ENCODE measurements at regions not wholly inside any gene's neighbourhood (a gene's known extent, or its start where the extent isn't known, plus 50 kb on each side); places are given as distances from the start of the nearest gene placed in this dataset.

DNA sequence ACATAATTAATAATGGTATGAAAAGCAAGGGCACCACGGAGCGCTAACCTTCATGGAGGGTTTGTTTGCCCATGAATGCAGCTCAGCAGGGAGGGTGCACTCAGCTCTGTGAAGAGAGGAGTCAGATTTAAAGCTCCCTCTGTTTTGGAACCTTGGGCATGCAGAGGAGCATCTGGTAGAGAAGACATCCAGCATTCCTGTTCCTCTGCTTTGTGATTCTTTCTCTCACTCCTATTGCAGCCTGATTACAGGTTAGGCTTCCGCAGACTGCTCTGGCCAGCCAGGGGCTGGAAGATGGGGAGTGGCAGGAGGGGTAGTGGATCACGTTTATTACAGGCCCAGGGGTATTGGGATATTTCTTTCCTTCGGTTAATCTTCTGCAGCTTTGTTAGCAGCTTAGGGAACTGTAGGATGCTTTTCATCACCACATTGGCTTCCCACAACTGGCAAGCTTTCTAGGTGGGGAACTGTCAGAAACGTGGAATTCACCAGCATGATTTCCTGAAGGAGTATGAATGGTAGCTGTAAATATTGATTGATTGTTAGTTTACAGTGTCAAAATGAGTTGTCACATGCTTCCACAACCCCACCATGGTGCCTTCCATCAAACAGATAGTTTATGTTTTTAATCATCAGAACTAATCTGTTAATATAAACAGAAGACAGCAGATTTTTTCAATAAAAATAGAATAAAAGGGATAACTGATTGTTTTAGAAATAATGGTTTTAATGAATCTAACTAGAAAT, 201.1 kb downstream of the VAPA start:
- TF ChIP-seq, protein P1, sequence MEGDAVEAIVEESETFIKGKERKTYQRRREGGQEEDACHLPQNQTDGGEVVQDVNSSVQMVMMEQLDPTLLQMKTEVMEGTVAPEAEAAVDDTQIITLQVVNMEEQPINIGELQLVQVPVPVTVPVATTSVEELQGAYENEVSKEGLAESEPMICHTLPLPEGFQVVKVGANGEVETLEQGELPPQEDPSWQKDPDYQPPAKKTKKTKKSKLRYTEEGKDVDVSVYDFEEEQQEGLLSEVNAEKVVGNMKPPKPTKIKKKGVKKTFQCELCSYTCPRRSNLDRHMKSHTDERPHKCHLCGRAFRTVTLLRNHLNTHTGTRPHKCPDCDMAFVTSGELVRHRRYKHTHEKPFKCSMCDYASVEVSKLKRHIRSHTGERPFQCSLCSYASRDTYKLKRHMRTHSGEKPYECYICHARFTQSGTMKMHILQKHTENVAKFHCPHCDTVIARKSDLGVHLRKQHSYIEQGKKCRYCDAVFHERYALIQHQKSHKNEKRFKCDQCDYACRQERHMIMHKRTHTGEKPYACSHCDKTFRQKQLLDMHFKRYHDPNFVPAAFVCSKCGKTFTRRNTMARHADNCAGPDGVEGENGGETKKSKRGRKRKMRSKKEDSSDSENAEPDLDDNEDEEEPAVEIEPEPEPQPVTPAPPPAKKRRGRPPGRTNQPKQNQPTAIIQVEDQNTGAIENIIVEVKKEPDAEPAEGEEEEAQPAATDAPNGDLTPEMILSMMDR (IDR thresholded peaks at IDR 0.05; ENCODE audit: insufficient read depth, low read length): no peak
- no peak for TF ChIP-seq POLR2AphosphoS5 (IDR thresholded peaks at IDR 0.05; ENCODE audit: low read depth)
- TF ChIP-seq, protein P2, sequence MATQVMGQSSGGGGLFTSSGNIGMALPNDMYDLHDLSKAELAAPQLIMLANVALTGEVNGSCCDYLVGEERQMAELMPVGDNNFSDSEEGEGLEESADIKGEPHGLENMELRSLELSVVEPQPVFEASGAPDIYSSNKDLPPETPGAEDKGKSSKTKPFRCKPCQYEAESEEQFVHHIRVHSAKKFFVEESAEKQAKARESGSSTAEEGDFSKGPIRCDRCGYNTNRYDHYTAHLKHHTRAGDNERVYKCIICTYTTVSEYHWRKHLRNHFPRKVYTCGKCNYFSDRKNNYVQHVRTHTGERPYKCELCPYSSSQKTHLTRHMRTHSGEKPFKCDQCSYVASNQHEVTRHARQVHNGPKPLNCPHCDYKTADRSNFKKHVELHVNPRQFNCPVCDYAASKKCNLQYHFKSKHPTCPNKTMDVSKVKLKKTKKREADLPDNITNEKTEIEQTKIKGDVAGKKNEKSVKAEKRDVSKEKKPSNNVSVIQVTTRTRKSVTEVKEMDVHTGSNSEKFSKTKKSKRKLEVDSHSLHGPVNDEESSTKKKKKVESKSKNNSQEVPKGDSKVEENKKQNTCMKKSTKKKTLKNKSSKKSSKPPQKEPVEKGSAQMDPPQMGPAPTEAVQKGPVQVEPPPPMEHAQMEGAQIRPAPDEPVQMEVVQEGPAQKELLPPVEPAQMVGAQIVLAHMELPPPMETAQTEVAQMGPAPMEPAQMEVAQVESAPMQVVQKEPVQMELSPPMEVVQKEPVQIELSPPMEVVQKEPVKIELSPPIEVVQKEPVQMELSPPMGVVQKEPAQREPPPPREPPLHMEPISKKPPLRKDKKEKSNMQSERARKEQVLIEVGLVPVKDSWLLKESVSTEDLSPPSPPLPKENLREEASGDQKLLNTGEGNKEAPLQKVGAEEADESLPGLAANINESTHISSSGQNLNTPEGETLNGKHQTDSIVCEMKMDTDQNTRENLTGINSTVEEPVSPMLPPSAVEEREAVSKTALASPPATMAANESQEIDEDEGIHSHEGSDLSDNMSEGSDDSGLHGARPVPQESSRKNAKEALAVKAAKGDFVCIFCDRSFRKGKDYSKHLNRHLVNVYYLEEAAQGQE (IDR thresholded peaks at IDR 0.05; ENCODE audit: insufficient replicate concordance, low read depth): no peak
- no peak for TF ChIP-seq GABPA (IDR thresholded peaks at IDR 0.05; ENCODE audit: low read depth)

Data from HL-60 (cell line).